VCaP (cell line): ENCODE measurements at regions not wholly inside any gene's neighbourhood (a gene's known extent, or its start where the extent isn't known, plus 50 kb on each side); places are given as distances from the start of the nearest gene placed in this dataset.

ENCODE experiments used
- H3K27ac ChIP-seq: fragments of 450-650 bp; 2 replicates; pipeline ENCODE4 v1.5.1; 2017
- TF ChIP-seq, protein P1 (sequence below): fragments of 450-650 bp; conservative IDR thresholded peaks from 2 replicates; pipeline ENCODE4 v1.5.1; 2017; ENCODE audit warnings: mild to moderate bottlenecking, moderate library complexity

DNA sequence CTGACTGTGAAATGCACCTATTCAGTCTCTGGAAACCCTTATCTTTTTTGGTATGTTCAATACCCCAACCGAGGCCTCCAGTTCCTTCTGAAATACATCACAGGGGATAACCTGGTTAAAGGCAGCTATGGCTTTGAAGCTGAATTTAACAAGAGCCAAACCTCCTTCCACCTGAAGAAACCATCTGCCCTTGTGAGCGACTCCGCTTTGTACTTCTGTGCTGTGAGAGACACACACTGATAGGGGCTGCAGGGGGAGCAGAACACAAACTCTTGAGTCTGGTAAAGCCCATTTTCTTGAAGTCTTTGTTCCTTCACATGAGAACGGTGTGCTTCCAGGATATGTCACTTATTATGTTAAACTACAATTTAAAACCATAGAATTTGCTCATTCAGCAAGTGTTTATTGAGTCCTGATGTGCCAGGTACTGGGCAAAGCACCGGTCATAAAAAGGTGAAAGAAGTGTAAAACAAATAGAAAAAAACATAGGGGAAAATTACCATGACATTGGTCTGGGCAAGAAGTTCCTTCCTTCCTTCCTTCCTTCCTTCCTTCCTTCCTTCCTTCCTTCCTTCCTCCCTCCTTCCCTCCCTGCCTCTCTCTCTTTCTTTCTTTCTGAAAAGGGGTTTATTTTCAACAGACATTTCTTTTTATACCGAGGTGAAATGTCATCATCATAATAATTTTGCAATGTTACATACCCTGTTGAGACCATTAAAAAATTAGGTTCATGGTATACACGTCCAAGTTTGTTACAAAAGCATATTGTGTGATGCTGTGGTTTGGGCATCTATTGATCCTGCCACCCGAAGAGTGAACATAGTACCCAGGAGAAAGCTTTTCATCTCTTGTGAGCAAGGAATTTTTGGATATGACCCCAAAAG, 50.7 kb upstream of the OR4E1 start:
- TF ChIP-seq, protein P1, sequence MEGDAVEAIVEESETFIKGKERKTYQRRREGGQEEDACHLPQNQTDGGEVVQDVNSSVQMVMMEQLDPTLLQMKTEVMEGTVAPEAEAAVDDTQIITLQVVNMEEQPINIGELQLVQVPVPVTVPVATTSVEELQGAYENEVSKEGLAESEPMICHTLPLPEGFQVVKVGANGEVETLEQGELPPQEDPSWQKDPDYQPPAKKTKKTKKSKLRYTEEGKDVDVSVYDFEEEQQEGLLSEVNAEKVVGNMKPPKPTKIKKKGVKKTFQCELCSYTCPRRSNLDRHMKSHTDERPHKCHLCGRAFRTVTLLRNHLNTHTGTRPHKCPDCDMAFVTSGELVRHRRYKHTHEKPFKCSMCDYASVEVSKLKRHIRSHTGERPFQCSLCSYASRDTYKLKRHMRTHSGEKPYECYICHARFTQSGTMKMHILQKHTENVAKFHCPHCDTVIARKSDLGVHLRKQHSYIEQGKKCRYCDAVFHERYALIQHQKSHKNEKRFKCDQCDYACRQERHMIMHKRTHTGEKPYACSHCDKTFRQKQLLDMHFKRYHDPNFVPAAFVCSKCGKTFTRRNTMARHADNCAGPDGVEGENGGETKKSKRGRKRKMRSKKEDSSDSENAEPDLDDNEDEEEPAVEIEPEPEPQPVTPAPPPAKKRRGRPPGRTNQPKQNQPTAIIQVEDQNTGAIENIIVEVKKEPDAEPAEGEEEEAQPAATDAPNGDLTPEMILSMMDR: no peak
- no peak overlapping the region for H3K27ac ChIP-seq

DNA sequence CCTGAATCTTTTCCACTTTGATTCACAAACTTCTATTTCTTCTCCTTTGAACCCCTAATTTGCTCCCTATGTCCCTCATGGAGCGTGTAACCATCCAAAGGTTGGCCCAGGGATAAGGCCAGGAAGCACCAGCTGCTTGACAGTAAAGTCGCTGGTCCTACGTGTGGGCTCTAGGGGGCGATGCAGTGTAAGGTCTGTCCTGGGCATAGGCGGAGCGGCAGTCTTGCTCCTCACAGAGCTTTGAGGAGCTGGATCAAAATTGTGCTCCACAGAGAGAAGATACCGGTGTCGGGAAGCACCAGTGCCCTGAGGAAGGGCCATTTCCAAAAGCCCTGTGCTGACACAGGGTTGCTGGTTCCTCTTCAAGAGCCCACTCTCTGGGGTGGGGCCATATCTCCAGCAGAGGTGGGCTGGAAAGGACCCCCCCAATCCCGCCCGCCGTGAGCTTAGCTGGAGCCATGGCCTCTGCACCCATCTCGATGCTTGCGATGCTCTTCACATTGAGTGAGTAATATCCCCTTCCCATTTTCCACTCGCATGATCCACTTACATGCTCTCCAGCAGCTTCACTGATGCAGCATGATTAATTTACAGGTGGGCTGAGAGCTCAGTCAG, 49.9 kb upstream of the OR4E1 start:
- H3K27ac ChIP-seq: no peak overlapping the region
- TF ChIP-seq, protein P1: no peak
